ENCODE measurements at regions not wholly inside any gene's neighbourhood (a gene's known extent, or its start where the extent isn't known, plus 50 kb on each side); places are given as distances from the start of the nearest gene placed in this dataset.

DNA sequence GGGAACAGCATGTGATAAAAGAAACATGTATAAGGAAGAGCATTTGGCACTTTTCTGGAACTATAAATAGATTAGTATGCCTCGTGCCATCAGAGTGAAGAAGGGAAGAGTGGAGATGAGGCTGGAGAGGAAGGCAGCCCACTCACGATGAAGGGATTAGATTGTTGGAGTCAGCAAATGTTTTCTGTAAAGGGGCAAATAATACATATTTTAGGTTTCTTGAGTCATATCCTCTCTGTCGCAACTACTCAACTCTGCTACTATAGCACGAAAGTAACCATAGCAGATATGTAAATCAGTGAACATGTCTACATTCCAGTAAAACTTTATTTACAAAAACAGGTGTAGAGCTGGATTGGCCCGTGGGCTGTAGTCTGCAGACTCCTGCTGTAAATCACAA is 147.8 kb downstream of the TENT5C start:
- TF ChIP-seq POLR2A (IDR thresholded peaks at IDR 0.05; ENCODE audit: control extremely low read depth in 1 of 2, low read depth in 2 of 2, low read length in 2 of 2) = no peak
- no peak for TF ChIP-seq GABPA (IDR thresholded peaks at IDR 0.05; ENCODE audit: borderline replicate concordance, insufficient read depth, low read length)
- TF ChIP-seq CEBPB (IDR thresholded peaks at IDR 0.05; ENCODE audit: low read depth, low read length) = no peak
- TF ChIP-seq TAF1 (IDR thresholded peaks at IDR 0.05; ENCODE audit: low read depth, low read length) = no peak
- TF ChIP-seq, protein P1, sequence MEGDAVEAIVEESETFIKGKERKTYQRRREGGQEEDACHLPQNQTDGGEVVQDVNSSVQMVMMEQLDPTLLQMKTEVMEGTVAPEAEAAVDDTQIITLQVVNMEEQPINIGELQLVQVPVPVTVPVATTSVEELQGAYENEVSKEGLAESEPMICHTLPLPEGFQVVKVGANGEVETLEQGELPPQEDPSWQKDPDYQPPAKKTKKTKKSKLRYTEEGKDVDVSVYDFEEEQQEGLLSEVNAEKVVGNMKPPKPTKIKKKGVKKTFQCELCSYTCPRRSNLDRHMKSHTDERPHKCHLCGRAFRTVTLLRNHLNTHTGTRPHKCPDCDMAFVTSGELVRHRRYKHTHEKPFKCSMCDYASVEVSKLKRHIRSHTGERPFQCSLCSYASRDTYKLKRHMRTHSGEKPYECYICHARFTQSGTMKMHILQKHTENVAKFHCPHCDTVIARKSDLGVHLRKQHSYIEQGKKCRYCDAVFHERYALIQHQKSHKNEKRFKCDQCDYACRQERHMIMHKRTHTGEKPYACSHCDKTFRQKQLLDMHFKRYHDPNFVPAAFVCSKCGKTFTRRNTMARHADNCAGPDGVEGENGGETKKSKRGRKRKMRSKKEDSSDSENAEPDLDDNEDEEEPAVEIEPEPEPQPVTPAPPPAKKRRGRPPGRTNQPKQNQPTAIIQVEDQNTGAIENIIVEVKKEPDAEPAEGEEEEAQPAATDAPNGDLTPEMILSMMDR (IDR thresholded peaks at IDR 0.05; ENCODE audit: control extremely low read depth in 1 of 3, insufficient read depth in 1 of 3, low read depth in 1 of 3, low read length in 3 of 3) = no peak
- no peak for TF ChIP-seq JUN (IDR thresholded peaks at IDR 0.05; ENCODE audit: low read depth, low read length)
- TF ChIP-seq PHF8 (conservative IDR thresholded peaks at IDR 0.05; ENCODE audit: low read depth, low read length) = no peak

All from H1 (cell line).